GM12878 (cell line): ENCODE measurements at regions not wholly inside any gene's neighbourhood (a gene's known extent, or its start where the extent isn't known, plus 50 kb on each side); places are given as distances from the start of the nearest gene placed in this dataset.

Source experiments
- ATAC-seq: fragments of 200-7000 bp; cut with Tn5 transposase; 3 replicates; pipeline ENCODE4 v1.9.1; 2020; ENCODE audit warnings: mild to moderate bottlenecking, moderate library complexity
- BruUV-seq: library from RNA; stranded (reverse); fragments of 400-500 nt; replicated peaks from 2 replicates; lab custom pipeline; 2021; lab: Mats Ljungman, UMichigan
- CTCF ChIA-PET: fragments of 300-600 bp; sonication (Branson Sonifier 250); formaldehyde crosslinking; extraction: SDS; loops from one replicate; lab custom pipeline; 2021; ENCODE audit warnings: inconsistent platforms; lab: Yijun Ruan, JAX
- POLR2A ChIA-PET: fragments of 350-600 bp; formaldehyde crosslinking; extraction: SDS; loops from one replicate; lab custom pipeline; 2021; ENCODE audit warnings: inconsistent platforms; lab: Charles Lee
- RAD21 ChIA-PET: fragments of 300-600 bp; sonication (Branson Sonifier 250); formaldehyde crosslinking; loops from one replicate; lab custom pipeline; 2023; ENCODE audit warnings: antibody characterized with exemption; ENCODE audit not compliant: unreplicated experiment; lab: Charles Lee
- SMC1A ChIA-PET: fragments of 300-600 bp; sonication (Branson Sonifier 250); formaldehyde crosslinking; loops from one replicate; lab custom pipeline; 2023; ENCODE audit not compliant: unreplicated experiment, uncharacterized antibody; lab: Charles Lee
- DNase-seq: peaks from one replicate; pipeline ENCODE4 v3.0.0-alpha.2; 2011; ENCODE audit warnings: low read depth, low spot score
- FAIRE-seq: peaks from 3 replicates; lab custom pipeline; 2011; peaks lifted over from hg19 to GRCh38; lab: Jason Lieb, UNC
- H2AFZ ChIP-seq: 2 replicates; pipeline ENCODE4 v1.6.0; 2011; ENCODE audit warnings: low read depth, low read length, control low read depth; ENCODE audit not compliant: control insufficient read depth
- H3K27ac ChIP-seq: 2 replicates; pipeline ENCODE4 v1.5.1; 2011; ENCODE audit warnings: control low read depth; ENCODE audit not compliant: control insufficient read depth, insufficient read depth
- H3K27me3 ChIP-seq, 2 experiments: replicated peaks in 1 of 2; 2 replicates each; pipeline versions ENCODE4 v1.6.0 to v1.6.1; 2011; ENCODE audit warnings: low read length in 1 of 2; ENCODE audit not compliant: control insufficient read depth in 2 of 2, insufficient read depth in 2 of 2
- H3K36me3 ChIP-seq, 2 experiments: 2 replicates each; pipeline ENCODE4 v1.5.1; 2011; ENCODE audit warnings: low read length in 1 of 2; ENCODE audit not compliant: control insufficient read depth in 2 of 2, insufficient read depth in 2 of 2
- H3K4me1 ChIP-seq: 2 replicates; pipeline ENCODE4 v1.6.1; 2011; ENCODE audit warnings: mild to moderate bottlenecking, low read length, moderate library complexity, mixed read lengths; ENCODE audit not compliant: control insufficient read depth, insufficient read depth
- H3K4me2 ChIP-seq: 2 replicates; pipeline ENCODE4 v1.6.0; 2011; ENCODE audit warnings: control low read depth; ENCODE audit not compliant: control insufficient read depth, insufficient read depth
- H3K4me3 ChIP-seq: fragments of 200-600 bp; sonication (generic); 2 replicates; pipeline ENCODE4 v1.5.1; 2016
- H3K79me2 ChIP-seq: 2 replicates; pipeline ENCODE4 v1.6.0; 2011; ENCODE audit warnings: low read length; ENCODE audit not compliant: control insufficient read depth, insufficient read depth
- H3K9ac ChIP-seq: 2 replicates; pipeline ENCODE4 v1.8.0; 2011; ENCODE audit warnings: low read length, control low read depth, mixed read lengths; ENCODE audit not compliant: control insufficient read depth, insufficient read depth
- H3K9me3 ChIP-seq: replicated peaks from 3 replicates; pipeline ENCODE4 v1.5.1; 2011; ENCODE audit warnings: mild to moderate bottlenecking, low read length; ENCODE audit not compliant: control insufficient read depth, insufficient read depth
- H4K20me1 ChIP-seq: 2 replicates; pipeline ENCODE4 v1.6.0; 2011; ENCODE audit not compliant: control insufficient read depth, insufficient read depth
- ATF7 ChIP-seq: fragments of 450-650 bp; IDR thresholded peaks from 2 replicates; pipeline ENCODE4 v1.6.1; 2016; ENCODE audit warnings: low read depth, mild to moderate bottlenecking
- BCL11A ChIP-seq: IDR thresholded peaks from 2 replicates; pipeline ENCODE4 v1.6.1; 2011; ENCODE audit warnings: low read depth, low read length
- BHLHE40 ChIP-seq, 2 experiments: fragments of 450-650 bp in 1 of 2; IDR thresholded peaks; 2 replicates each; pipeline ENCODE4 v1.6.1; 2011 to 2017; ENCODE audit warnings: low read depth in 2 of 2, borderline replicate concordance in 1 of 2, improper control_type of control experiment in 1 of 2, low read length in 1 of 2, mild to moderate bottlenecking in 1 of 2
- E4F1 ChIP-seq: fragments of 450-650 bp; IDR thresholded peaks from 2 replicates; pipeline ENCODE4 v1.6.1; 2018; ENCODE audit warnings: borderline replicate concordance, mild to moderate bottlenecking; ENCODE audit not compliant: partially characterized antibody
- IKZF2 ChIP-seq, 2 experiments: fragments of 450-650 bp; IDR thresholded peaks; 2 replicates each; pipeline ENCODE4 v1.6.1; 2017; ENCODE audit warnings: mild to moderate bottlenecking in 2 of 2, moderate library complexity in 2 of 2
- MAX ChIP-seq: IDR thresholded peaks from 2 replicates; pipeline ENCODE4 v1.6.1; 2012; ENCODE audit warnings: low read depth, low read length, improper control_type of control experiment
- PAX5 ChIP-seq: IDR thresholded peaks from 2 replicates; pipeline ENCODE4 v1.6.1; 2011; ENCODE audit warnings: low read depth, low read length, borderline replicate concordance
- PAX8 ChIP-seq: fragments of 450-650 bp; IDR thresholded peaks from 2 replicates; pipeline ENCODE4 v1.6.1; 2017; ENCODE audit warnings: mild to moderate bottlenecking, moderate library complexity
- SUPT20H ChIP-seq: IDR thresholded peaks from 2 replicates; pipeline ENCODE4 v1.6.1; 2011; ENCODE audit warnings: low read depth, mild to moderate bottlenecking, low read length, moderate library complexity, borderline replicate concordance; ENCODE audit not compliant: control insufficient read depth
- ZBED1 ChIP-seq: IDR thresholded peaks from 2 replicates; pipeline ENCODE4 v1.6.1; 2016; ENCODE audit warnings: borderline replicate concordance
- WGBS: methylation state at CpG from one replicate; pipeline ENCODE4 v1.1.6; 2016; ENCODE audit warnings: low lambda C conversion rate; ENCODE audit not compliant: insufficient replicate concordance, insufficient coverage; ENCODE audit errors: missing lambda C conversion rate; 5-methylcytosine and 5-hydroxymethylcytosine counted together
- in situ Hi-C: fragments of 300-500 bp; cut with MboI; formaldehyde crosslinking; loops from 9 replicates; pipeline ENCODE4 v1.14.3; 2018; ENCODE audit warnings: mixed read lengths
- intact Hi-C: fragments of 100-400 bp; cut with micrococcal nuclease; formaldehyde crosslinking; loops from one replicate; pipeline ENCODE4 v1.14.2; 2022; ENCODE audit not compliant: unreplicated experiment

GRCh38 chr10:52419281-52419680, 105.2 kb downstream of the DKK1 start:
- SMC1A ChIA-PET: no interaction called here
- no peak overlapping the region for H3K27ac ChIP-seq
- no peak for TF ChIP-seq ZBED1
- TF ChIP-seq BHLHE40 (IDR thresholded peaks at IDR 0.05; ENCODE audit: borderline replicate concordance in 1 of 2, low read depth in 2 of 2, low read length in 1 of 2): no peak
- no peak for TF ChIP-seq IKZF2 (IDR thresholded peaks at IDR 0.05)
- TF ChIP-seq PAX8: no peak
- TF ChIP-seq, all 136 proteins: peak for 0
- H3K9me3 ChIP-seq: no peaks in the 10 kb centered on the region
- H3K36me3 ChIP-seq: no peaks in the 10 kb centered on the region
- H3K4me2 ChIP-seq: no peak overlapping the region
- no peaks in the 10 kb centered on the region for H4K20me1 ChIP-seq
- no peak overlapping the region for H3K9ac ChIP-seq
- no peaks in the 10 kb centered on the region for H3K27me3 ChIP-seq
- intact Hi-C loops (no loop called here), in situ Hi-C loops (no loop called here)
- ATAC-seq (no peak), FAIRE-seq (no peak), DNase-seq (no peak)
- POLR2A ChIA-PET: no interaction called here
- BruUV-seq: no TSS peak
- RAD21 ChIA-PET: no interaction called here
- no peak overlapping the region for H3K4me3 ChIP-seq
- no peaks in the 10 kb centered on the region for H3K79me2 ChIP-seq
- H3K4me1 ChIP-seq: no peaks in the 10 kb centered on the region
- CTCF ChIA-PET: no interaction called here
- no peak overlapping the region for H2AFZ ChIP-seq

GRCh38 chr10:52420656-52421055, 106.6 kb downstream of the DKK1 start:
- SMC1A ChIA-PET: no interaction called here
- ATAC-seq: no peak

More at GRCh38 chr10:52420656-52421055, 106.6 kb downstream of the DKK1 start:
- POLR2A ChIA-PET: no interaction called here
- in situ Hi-C loops: no loop called here
- Histone ChIP-seq H4K20me1 (no peaks in the 10 kb centered on the region), H3K9me3 (no peaks in the 10 kb centered on the region), H3K4me1 (no peaks in the 10 kb centered on the region), H3K4me3 (no peak overlapping the region), H3K27me3 (no peaks in the 10 kb centered on the region), H3K27ac (no peak overlapping the region), H3K36me3 (no peaks in the 10 kb centered on the region), H3K4me2 (no peak overlapping the region), H2AFZ (no peak overlapping the region), H3K79me2 (no peaks in the 10 kb centered on the region), H3K9ac (no peak overlapping the region)
- TF ChIP-seq E4F1 (no peak), ATF7 (0 out of 2 replicates have a peak, but pooled peaks have one; percentile 24), BCL11A (no peak), PAX5 (no peak), SUPT20H (no peak), MAX (no peak)
- RAD21 ChIA-PET: no interaction called here
- intact Hi-C loops: no loop called here
- FAIRE-seq: no peak
- CTCF ChIA-PET: no interaction called here
- DNase-seq: no peak
- WGBS: 27% methylated on average over 4 of the region's 4 CpGs
- BruUV-seq: no TSS peak
